NB4 (cell line): ENCODE measurements at regions not wholly inside any gene's neighbourhood (a gene's known extent, or its start where the extent isn't known, plus 50 kb on each side); places are given as distances from the start of the nearest gene placed in this dataset.

Experiments used
- MYC ChIP-seq: IDR thresholded peaks from 2 replicates; pipeline ENCODE4 v1.6.1; 2011; ENCODE audit warnings: low read depth, low read length
- POLR2A ChIP-seq: IDR thresholded peaks from 2 replicates; pipeline ENCODE4 v1.6.1; 2011; ENCODE audit warnings: mild to moderate bottlenecking; ENCODE audit not compliant: insufficient read length; ENCODE audit errors: extremely low read depth
- TF ChIP-seq, protein P1 (sequence below): IDR thresholded peaks from one replicate; pipeline ENCODE4 v1.5.1; 2012; ENCODE audit warnings: low read depth, low read length
- TF ChIP-seq, protein P2 (sequence below): IDR thresholded peaks from 2 replicates; pipeline ENCODE4 v1.6.1; 2011; ENCODE audit warnings: low read depth, low read length

DNA sequence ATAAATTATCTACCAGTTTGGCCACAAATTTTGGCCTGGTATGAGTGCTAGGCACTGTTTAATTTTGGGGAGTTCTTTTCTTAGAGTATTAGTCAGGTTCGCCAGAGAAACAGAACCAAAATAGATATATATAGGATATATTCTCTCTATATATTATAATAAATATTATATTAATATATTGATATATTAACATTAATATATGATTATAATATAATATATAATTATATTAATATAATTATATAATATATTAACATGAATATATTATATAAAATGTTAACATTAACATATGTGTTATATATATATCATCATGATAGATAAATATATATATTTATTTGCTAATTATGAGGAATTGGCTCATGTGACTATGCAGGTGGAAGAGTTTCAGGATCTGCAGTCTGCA, 137.8 kb upstream of the CHRNA7 start:
- TF ChIP-seq, protein P1, sequence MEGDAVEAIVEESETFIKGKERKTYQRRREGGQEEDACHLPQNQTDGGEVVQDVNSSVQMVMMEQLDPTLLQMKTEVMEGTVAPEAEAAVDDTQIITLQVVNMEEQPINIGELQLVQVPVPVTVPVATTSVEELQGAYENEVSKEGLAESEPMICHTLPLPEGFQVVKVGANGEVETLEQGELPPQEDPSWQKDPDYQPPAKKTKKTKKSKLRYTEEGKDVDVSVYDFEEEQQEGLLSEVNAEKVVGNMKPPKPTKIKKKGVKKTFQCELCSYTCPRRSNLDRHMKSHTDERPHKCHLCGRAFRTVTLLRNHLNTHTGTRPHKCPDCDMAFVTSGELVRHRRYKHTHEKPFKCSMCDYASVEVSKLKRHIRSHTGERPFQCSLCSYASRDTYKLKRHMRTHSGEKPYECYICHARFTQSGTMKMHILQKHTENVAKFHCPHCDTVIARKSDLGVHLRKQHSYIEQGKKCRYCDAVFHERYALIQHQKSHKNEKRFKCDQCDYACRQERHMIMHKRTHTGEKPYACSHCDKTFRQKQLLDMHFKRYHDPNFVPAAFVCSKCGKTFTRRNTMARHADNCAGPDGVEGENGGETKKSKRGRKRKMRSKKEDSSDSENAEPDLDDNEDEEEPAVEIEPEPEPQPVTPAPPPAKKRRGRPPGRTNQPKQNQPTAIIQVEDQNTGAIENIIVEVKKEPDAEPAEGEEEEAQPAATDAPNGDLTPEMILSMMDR, result no peak
- TF ChIP-seq POLR2A (no peak), MYC (no peak)
- TF ChIP-seq, protein P2, sequence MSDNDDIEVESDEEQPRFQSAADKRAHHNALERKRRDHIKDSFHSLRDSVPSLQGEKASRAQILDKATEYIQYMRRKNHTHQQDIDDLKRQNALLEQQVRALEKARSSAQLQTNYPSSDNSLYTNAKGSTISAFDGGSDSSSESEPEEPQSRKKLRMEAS, result no peak
